OCI-LY3 (cell line): ENCODE measurements at regions not wholly inside any gene's neighbourhood (a gene's known extent, or its start where the extent isn't known, plus 50 kb on each side); places are given as distances from the start of the nearest gene placed in this dataset.

Experiments used
- CTCF ChIP-seq: fragments of 200-600, 300-600 bp; sonication (generic); IDR thresholded peaks from 2 replicates; pipeline ENCODE4 v1.5.1; 2014; ENCODE audit warnings: antibody characterized with exemption, low read length, low read depth
- EZH2phosphoT487 ChIP-seq: fragments of 200-600 bp; shearing (Covaris generic); IDR thresholded peaks from 2 replicates; pipeline ENCODE4 v1.6.1; 2018; ENCODE audit warnings: antibody characterized with exemption, mixed run types, low read depth

DNA sequence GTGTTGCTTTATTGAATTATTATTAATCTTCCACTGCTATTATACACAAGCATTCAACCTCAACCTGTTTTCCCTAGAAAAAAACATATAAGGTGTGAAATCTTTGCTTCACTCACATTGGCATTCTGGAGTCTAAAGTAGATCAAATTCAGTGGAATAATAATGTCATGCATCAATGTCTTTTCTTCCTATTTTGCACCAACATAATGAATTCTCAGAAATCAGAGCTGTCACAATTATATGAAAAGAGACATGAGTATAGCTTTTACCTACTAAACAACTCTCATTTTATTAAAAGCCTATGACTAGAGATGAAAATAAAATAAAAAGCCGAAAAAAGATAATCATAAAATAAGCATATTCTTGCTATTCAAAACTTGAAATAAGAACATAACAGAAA lies 96.3 kb upstream of the QRFPR start:
- no peak for TF ChIP-seq CTCF
- no peak for TF ChIP-seq EZH2phosphoT487
